ENCODE measurements at regions not wholly inside any gene's neighbourhood (a gene's known extent, or its start where the extent isn't known, plus 50 kb on each side); places are given as distances from the start of the nearest gene placed in this dataset.
"Not testable (repeated sequence)": the region's sequence is repeated elsewhere in the genome, so short reads cannot be mapped to it uniquely, and the experiment has no call there.

DNA sequence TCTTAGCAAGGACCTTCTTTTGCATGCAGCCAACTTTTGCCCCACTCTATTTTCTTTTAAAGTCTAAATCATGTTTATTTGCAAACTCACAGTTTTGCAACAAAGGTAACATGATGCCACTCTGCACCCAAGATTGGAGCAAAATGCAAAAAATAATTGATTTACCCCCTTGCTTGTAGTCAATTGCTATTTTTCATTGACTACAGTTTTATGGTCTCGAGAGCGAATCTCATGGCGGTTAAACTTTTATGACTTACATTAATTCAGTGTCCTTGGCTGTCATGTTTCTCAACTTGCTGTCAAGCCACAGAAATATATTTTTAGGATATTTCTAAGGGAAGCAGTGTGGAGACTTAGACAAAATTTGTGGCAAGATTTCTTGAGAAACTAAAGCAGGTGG lies 110.0 kb upstream of the JCAD start:
- DNase-seq: no peak

DNA sequence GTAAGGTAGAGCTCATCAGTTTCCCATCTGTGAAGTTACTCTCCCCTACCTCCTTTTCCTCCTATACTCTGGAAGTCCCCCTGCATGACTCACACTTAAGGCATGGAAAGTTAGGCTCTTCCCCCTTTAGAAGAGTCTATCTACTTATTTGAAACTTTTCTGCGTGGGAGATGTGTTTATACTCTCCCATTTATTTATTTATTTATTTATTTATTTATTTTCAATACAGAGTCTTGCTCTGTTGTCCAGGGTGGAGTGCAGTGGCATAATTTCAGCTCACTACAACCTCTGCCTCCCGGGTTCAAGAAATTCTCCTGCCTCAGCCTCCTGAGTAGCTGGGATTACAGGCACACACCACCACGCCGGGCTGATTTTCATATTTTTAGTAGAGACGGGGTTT lies 107.5 kb upstream of the JCAD start:
- no peak for DNase-seq

DNA sequence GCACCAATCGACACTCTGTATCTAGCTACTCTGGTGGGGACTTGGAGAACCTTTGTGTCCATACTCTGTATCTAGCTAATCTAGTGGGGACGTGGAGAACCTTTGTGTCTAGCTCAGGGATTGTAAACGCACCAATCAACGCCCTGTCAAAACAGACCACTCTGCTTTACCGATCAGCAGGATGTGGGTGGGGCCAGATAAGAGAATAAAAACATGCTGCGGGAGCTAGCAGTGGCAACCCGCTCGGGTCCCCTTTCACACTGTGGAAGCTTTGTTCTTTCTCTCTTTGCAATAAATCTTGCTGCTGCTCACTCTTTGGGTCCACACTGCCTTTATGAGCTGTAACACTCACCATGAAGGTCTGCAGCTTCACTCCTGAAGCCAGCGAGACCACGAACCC lies 104.0 kb upstream of the JCAD start:
- not testable (repeated sequence) for DNase-seq

DNA sequence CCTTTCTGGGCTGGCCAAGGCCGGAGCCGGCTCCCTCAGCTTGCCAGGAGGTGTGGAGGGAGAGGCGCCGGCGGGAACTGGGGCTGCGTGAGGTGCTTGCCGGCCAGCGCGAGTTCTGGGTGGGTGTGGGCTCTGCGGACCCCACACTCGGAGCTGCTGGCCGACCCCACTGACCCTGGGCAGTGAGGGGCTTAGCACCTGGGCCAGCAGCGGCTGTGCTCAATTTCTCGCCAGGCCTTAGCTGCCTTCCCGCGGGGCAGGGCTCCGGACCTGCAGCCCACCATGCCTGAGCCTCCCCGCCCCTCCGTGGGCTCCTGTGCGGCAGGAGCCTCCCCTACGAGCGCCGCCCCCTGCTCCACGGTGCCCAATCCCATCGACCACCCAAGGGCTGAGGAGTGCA lies 103.4 kb upstream of the JCAD start:
- DNase-seq: not testable (repeated sequence)

DNA sequence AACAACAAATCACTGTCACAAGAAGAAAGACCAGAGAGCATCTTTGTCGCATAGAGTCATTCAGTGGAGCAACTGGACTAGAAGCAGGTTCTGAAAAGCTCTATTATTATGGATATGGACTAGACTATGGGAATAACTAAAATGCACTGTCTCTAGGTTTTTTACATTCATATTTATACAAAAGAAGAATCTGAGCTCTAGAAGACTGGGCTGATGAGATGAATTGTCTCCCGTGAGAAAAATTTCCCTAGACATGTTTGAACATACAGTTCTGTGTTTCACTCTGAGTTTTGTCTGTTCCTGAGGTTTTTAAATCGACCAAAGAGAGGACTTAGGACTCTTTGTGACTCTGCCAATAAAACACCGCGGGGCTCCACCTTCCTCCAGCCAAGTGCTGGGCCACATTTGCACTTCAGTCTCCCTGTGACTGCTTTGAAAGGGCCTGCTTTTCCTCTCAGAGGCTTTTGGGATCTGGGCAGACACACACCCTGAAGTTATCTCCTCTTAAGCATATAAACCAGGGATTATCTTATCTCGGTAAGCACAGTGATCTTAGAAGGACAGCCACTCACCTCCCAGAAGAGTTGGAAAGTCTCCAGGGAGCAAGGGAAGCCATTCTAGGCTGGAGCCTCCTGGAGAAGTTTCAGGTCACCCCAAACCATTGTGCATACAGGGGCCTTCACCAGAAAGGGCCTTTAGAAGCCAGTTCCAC lies 101.0 kb upstream of the JCAD start:
- no peak for DNase-seq

DNA sequence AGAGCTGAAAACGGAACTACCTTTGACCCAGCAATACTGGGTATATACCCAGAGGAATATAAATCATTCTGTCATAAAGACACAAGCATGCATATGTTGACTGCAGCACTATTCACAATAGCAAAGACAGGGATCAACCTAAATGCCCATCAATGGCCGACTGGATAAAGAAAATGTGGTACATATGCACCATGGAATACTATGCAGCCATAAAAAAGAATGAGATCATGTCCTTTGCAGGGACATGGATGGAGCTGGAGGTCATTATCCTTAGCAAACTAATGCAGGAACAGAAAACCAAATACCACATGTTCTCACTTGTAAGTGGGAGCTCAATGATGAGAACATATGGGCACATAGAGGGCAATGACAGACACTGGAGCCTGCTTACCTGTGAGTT lies 100.2 kb upstream of the JCAD start:
- not testable (repeated sequence) for DNase-seq

DNA sequence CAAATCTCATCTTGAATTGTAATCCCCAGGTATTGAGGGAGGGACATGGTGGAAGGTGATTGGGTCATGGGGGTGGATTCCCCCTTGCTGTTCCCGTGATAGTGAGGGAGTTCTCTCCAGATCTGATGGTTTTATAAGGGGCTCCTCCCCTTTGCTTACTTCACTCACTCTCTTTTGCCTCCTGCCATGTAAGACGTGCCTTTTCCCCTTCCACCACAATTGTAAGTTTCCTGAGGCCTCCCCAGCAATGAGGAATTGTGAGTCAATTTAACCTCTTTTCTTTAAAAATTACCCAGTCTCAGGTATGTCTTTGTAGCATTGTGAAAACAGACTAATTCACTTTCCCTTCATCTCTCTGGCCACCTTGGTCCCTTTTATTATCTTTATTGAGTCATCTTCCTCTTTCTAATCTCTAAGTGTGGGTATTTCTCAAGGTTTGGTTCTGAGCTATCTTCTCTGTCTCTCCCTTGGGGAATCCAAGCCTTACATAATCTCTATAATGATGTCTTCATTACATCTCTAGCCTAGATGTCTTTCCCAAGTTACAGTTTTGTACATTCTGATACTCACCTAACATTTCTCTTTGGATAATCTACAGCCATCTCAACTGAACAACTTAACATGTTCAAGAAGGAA lies 99.1 kb upstream of the JCAD start:
- DNase-seq: no peak

DNA sequence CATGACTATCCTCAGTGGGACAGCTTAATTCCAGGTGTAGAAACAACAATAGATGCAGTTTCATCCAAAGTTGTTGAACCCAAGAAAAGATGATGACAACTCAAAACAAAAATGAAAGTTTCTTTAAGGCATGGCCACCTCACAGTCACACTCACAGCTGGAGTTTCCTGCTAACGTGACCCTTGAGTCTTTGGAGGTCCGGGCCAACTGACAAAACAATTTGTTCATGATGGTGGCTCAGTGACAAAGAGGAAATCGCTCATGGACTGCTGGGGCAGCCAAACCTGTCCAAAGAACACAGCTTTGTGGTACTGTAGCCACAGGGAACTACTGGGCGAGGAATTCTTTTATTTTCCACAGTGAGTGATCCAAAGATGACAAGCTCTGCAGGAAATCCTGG lies 96.0 kb upstream of the JCAD start:
- DNase-seq: peak in 1 of 5 donors; percentile 52

DNA sequence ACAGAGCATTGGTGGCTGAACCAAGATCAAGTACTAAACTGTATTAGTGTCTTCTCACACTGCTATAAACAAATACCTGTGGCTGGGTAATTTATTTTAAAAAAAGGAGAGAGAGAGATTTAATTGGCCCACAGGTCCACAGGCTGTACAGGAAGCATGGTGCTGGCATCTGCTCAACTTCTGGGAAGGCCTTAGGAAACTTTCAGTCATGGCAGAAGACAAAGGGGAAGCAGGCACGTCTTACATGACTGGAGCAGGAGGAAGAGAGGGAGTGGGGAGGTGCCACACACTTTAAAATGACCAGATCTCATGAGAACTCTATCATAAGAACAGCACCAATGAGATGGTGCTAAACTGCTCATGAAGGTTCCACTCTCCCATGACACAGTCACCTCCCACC lies 95.2 kb upstream of the JCAD start:
- no peak for DNase-seq

DNA sequence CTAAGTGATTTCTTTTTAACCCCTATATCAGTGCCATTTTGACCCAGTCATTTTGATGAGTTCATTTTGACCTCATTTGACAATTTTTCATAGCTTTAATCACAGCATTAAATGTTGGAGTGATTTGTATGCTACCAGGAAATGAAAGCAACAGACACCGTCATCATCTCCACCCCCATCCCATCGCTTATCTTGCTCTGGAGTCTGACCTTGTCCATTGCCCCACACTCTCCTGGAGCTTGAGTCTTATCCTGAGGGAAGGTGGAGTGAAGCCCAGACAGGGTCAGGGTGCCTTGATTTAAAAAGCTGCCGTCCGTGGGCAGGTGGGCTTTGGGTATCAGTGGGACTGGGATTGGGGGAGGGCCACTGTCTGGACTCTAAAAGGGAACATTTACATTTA lies 94.7 kb upstream of the JCAD start:
- DNase-seq: no peak

DNA sequence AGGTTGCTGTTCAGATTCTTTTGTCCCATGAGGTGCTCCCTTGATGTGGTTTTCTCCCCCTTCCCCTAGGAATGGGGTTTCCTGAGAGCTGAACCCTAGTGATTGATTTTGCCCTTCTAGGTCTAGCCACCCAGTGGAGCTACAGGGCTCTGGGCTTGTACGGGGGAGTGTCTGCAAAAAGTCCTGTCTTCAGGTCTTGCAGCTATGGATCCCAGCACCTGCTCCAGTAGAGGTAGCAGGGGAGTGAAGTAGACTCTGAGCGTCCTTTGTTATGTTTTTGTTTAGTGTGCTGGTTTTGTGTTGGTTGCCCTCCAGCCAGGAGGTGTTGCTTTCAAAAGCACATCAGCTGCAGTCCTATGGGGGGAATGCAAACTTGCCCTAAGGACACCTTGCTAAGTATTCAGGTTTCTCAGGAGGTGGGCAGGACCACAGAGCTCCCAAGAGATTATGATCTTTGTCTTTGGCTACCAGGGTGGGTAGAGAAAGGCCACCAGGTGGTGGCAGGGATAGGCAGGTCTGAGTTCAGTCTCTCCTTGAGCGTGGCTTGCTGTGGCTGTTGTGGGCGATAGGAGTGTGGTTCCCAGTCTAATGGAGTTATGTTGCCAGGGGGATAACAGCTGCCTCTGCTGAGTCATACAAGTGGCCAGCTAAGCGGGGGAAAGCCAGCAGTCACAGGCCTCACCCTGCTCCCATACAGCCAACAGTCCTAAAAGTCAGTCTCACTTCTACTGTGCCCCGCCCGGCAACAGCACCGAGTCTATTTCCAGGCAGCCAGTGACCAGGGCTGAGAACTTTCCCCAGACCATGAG lies 92.4 kb upstream of the JCAD start:
- DNase-seq: no peak

DNA sequence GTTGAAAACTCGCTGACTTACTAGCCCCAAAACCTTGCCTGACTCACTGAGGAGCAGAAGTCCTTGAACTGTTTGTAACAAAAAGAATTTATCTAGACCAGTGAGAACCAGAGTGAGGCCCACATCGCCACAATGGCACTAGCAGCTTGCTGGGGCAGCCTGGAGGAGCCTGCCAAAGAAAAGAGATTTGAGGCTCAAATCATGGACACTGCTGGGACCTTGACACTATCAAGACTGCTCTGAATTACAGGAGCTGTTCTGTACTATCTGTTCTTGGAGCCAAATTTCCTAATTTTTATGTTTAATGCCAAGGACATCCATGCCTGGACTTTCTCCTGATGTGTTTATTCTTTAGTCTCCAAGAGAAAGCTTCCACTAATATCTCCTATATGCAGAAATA lies 82.0 kb upstream of the JCAD start:
- DNase-seq: no peak

DNA sequence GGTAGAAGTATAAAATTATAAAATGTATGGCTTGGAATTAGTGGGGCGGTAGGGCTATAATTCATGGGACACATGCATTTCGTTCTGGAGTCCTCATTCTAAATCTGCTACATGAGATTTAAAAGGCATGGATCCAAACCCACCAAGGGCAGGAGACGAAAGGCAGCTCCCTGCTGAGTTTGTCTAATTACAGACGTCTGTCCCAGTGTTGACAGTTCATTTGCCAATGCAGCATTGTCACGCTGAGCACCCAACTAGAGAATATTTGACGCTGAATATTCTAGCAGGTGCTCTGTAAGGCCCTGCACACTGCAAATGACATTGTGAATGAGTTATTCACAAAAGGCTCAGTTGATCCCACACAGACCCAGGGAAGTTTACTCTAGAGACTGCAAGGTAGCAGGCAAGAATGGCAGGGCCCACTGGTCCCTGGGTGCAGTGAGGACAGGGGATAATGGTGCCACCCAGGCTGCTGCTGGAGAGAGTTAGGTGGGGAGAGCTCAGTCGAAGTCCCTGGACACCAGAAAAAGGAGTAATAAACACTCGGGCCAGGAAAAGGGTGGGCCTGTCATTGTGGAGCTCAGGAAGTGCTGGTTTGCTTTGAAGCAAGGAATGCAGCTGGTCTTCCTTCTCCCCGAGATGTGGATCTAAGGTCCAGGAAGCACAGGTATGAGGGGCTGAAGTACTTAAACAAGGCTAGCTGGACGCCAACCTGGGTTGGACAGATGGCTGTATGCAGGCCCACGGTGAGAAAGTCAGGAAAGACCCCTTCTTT lies 75.0 kb upstream of the JCAD start:
- DNase-seq: no peak

DNA sequence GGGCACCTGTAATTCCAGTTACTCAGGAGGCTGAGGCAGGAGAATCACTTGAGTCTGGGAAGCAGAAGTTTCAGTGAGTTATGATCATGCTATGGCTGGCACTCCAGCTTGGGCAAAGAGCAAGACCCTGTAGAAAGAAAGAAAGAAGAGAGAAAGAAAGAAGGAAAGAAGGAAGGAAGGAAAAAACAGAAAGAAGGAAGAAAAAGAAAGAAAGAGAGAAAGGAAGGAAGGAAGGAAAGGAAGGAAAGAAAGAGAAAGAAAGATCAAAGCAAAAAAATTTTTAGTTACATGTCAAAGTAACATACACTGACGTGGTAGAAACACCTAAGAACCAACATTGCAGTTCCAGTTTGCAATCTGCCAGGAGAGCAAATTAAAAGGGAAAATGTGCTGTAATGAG lies 73.8 kb upstream of the JCAD start:
- no peak for DNase-seq

DNA sequence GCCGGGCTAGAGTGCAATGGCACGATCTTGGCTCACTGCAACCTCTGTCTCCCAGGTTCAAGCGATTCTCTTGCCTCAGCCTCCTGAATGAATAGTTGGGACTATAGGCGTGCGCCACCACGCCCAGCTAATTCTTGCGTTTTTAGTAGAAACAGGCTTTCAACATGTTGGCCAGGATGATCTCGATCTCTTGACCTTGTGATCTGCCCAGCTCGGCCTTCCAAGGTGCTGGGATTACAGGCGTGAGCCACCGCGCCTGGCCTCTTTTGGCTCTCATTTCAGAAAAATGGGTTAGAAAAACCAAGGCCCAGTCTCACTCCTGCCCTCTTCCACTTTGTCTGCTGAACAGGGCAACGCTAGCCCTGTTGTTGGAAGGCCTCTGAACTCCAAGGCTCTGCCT lies 72.0 kb upstream of the JCAD start:
- not testable (repeated sequence) for DNase-seq

DNA sequence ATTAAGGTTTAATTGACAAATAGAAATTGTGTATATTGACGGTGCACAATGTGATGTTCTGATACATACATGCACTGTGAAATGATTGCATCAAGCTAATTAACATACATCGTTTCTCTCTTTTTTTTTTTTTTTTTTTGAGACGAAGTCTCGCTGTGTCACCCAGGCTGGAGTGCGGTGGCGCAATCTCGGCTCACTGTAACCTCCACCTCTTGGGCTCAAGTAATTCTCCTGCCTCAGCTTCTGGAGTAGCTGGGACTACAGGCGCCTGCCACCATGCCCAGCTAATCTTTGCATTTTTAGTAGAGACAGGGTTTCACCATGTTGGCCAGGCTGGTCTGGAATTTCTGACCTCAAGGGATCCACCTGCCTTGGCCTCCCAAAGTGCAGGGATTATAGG lies 69.9 kb upstream of the JCAD start:
- not testable (repeated sequence) for DNase-seq

DNA sequence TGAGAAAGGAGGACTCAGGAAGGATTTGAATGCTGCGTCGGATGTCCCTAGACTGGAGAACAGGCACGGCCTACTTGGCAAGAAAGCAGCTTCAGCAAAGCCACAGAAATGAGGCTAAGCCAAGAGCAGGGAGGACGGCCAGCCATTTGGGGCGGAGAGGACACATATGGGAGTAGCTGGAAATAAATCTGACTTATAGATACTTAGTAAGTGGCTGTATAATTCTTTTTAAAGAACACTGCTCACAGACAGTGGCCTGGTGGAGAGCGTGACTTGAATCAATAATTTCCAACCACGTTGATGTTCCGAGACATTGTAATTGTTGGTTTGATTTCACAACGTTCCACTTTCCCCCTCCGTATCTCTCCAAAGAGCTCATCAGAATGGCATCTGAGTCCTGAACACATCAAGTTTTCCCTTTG lies 67.7 kb upstream of the JCAD start:
- DNase-seq: no peak

DNA sequence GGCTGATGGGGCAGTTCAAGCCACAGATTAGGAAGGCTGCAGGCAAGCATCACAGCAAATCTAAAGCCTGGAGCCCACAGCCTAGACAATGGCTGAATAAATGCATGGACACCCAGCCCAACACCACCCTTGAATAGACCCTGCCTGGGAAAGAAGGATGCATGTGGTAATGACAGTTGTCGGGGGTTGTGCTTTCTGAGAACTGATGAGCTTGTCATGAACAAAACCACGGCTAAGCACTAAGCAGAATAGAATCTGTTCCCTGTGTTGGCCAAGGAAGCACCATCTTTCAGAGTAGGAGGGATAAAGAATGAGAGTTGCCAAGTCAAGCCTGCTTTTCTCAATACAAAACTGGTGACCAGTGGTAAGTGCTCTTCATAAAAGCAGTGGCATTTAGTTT lies 66.1 kb upstream of the JCAD start:
- no peak for DNase-seq

DNA sequence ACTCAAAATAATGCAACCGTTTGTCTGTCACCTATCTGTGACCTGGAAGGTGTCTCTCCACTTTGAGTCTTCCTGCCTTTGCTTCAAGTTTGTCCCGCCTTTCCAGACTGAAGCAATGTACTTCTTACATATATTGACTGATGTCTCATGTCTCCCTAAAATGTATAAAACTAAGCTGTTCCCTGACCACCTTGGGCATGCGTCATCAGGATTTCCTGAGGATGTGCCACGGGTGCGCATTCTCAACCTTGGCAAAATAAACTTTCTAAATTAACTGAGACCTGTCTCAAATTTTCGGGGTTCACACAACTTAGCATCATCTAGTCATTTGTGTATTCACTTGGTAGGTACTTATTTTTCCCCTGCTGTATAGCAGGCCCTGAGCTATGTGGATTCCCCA lies 65.3 kb upstream of the JCAD start:
- no peak for DNase-seq

DNA sequence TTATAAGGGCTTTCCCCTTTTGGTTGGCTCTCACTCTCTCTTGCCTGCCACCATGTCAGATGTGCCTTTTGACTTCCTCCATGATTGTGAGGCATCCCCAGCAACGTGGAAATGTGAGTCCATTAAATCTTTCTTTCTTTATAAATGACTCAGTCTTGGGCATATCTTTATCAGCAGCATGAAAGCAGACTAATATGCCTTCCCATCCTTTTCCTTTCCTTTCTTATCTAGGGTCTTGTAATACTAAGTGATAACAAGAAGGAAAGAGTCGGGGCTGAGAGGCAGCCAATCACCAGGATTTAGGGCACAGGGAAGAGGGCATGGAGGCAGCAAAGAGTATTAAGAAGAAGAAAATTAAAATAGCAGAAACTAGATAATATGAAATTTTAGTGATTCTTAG lies 62.0 kb upstream of the JCAD start:
- no peak for DNase-seq

DNA sequence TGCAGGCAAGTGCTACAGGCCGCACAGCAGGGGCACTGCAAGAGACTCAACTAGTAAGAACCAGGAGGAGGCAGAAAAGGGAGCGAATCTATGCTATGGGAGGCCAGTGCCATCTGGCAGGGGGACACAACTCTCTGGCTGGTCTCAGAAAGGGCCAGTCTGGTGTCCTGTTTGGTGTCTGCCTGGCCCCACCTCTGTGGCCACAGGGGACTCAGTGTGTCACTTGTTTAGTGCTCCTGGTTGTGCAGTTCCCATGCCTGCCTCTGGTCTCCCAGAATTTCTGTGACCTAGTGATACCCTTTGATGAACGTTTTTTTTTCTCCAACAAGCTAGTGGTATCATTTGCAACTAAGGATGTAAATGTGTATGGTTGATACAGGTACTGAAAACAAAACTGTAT lies 59.2 kb upstream of the JCAD start:
- DNase-seq: no peak

DNA sequence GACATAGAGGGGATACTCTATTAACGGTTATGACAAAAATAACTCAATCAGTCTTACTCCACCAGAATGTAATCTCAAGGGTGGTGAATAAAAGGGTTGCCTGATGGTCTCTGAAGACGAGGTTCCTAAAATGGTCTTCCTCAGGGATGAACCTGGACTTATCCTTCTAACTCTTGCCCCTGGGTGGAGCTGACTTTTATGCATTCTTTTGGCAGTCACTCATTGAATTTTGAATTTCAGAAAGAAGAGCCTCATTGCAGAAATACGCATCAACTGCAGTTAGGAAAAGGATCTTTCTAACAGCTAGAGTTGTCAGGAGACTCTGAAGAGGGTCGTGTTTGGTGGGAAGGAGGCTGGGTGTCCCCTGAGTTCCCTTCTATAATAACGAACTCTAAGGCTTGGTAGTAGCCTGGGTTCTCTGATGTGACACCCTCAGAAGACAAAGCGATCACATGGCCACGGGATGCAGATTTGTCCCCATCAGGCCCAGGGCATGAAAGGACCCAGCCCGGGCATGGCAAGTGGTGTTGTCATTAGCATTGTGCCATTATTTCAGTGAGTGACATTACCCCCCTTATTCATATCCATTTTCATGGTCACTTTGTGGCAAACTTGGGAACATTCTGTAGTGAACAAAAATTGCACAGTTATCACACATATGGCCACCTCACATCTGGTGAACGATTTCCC lies 58.6 kb upstream of the JCAD start:
- no peak for DNase-seq

DNA sequence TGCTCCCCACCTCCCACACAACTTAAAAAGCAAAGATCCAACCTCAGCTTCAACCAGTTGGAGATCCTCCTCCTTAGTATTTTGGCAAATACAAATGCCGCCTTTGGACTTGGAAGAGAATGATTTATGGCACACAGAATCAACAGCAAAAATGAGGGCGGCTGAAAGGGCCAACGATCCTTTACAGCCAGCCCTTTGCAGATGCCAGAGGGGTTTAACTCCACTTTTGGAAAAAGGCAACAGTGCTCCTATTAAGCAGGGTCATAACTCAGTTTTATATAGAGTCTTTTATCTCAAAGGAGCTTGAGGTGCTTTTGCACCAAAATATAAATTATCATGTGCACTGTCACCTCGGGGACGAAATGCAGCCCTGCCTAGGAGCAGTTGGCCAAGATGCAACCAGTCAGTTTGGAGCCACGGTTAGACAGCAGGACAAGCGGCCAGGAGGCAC lies 56.7 kb upstream of the JCAD start:
- DNase-seq: no peak

Data from T-helper 1 cell (primary cell).